ENCODE measurements at regions not wholly inside any gene's neighbourhood (a gene's known extent, or its start where the extent isn't known, plus 50 kb on each side); places are given as distances from the start of the nearest gene placed in this dataset.

DNA sequence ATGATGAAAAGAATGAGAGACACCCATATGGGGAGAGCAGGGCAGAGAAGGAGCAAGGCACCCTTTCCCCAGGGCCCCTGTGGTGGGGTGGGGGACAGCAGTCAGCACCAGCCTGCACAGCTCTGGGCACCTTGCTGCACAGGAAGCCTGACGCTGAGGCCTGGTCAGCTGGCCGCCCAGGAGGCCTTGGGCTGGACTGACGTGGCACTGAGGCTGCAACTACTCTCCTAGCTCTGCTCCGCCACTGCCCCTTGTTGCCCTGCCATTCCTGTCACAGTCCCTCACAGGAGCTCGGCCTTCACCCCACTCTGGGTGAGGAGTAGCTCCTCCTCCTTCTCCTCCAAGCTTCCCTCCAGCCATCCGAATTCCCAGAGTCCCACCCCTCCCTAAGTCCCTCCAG, 99.7 kb downstream of the CPN2 start:
- no peak for DNase-seq (ENCODE audit: extremely low spot score, unreplicated experiment)
- Mint-ChIP-seq H3K36me3 (no peaks in the 10 kb centered on the region), H3K27ac (peak overlapping the region; percentile 11), H3K27me3 (peaks cover 5% of the 10 kb centered on the region), H3K4me1 (ENCODE audit: unreplicated experiment) (peaks cover 69% of the 10 kb centered on the region), H3K4me3 (no peak overlapping the region), H3K9me3 (no peaks in the 10 kb centered on the region)
- TF ChIP-seq, protein P1, sequence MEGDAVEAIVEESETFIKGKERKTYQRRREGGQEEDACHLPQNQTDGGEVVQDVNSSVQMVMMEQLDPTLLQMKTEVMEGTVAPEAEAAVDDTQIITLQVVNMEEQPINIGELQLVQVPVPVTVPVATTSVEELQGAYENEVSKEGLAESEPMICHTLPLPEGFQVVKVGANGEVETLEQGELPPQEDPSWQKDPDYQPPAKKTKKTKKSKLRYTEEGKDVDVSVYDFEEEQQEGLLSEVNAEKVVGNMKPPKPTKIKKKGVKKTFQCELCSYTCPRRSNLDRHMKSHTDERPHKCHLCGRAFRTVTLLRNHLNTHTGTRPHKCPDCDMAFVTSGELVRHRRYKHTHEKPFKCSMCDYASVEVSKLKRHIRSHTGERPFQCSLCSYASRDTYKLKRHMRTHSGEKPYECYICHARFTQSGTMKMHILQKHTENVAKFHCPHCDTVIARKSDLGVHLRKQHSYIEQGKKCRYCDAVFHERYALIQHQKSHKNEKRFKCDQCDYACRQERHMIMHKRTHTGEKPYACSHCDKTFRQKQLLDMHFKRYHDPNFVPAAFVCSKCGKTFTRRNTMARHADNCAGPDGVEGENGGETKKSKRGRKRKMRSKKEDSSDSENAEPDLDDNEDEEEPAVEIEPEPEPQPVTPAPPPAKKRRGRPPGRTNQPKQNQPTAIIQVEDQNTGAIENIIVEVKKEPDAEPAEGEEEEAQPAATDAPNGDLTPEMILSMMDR (conservative IDR thresholded peaks at IDR 0.05): no peak

DNA sequence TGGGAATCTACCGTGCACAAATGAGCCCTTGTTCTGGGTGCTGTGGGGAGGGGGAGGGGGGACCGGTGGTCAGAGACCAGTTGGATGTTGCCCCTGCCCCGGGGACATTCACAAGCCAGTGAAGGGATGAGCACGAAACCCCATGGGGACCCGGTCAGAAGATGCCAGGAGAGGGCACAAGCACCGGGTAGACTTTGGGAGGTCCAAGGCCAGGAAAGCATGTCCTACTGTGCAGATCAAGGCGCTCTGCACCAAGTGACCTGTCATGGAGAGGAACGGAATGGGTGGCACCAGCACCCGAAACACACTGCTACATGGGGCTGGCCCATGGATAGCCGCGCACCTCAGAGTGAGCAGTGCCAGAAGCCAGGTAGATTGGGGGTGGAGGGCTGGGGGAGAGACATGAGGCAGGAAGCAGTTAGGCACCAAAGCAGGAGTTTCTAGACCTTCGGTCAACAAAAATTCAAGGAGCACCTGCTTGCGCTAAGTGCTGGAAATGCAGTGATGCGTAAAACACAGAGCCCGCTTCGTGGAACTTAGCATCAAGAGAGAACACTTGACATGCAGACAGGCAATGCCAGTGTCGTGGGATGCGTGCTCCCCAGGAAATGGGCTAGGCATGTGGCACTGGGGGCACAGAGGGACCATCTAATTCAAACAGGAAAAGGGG, 99.1 kb downstream of the CPN2 start:
- H3K9me3 Mint-ChIP-seq: no peaks in the 10 kb centered on the region
- DNase-seq (ENCODE audit: extremely low spot score, unreplicated experiment): no peak
- no peaks in the 10 kb centered on the region for H3K36me3 Mint-ChIP-seq
- TF ChIP-seq, protein P1 (conservative IDR thresholded peaks at IDR 0.05): no peak
- peaks cover 66% of the 10 kb centered on the region for H3K4me1 Mint-ChIP-seq (ENCODE audit: unreplicated experiment)
- H3K27ac Mint-ChIP-seq: no peak overlapping the region
- H3K27me3 Mint-ChIP-seq: peaks cover 5% of the 10 kb centered on the region
- peak overlapping the region; percentile 31 for H3K4me3 Mint-ChIP-seq

DNA sequence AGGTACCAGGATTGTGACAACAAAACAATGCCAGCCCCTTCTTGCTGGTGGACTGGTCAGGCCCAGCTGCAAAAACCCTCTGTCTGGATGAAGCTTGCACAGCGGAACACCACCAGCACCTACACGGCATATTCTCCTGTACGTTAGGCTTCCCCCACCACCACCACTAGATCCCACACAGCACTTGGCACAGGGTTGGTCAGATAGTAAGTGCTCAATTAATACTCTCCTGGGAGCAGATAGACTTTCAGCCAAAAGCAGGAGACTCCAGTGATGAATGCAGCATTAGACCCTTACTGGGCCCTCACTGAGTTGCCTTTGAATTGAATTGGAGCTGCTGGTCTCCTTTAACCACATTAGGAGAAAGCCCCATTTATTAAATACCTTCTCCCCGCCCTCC, 97.9 kb downstream of the CPN2 start:
- H3K27ac Mint-ChIP-seq: peak overlapping the region; percentile 26
- H3K27me3 Mint-ChIP-seq: peaks cover 5% of the 10 kb centered on the region
- TF ChIP-seq, protein P1 (conservative IDR thresholded peaks at IDR 0.05): no peak
- no peak for DNase-seq (ENCODE audit: extremely low spot score, unreplicated experiment)
- peaks cover 60% of the 10 kb centered on the region for H3K4me1 Mint-ChIP-seq (ENCODE audit: unreplicated experiment)
- H3K4me3 Mint-ChIP-seq: no peak overlapping the region
- H3K36me3 Mint-ChIP-seq: no peaks in the 10 kb centered on the region
- H3K9me3 Mint-ChIP-seq: no peaks in the 10 kb centered on the region

DNA sequence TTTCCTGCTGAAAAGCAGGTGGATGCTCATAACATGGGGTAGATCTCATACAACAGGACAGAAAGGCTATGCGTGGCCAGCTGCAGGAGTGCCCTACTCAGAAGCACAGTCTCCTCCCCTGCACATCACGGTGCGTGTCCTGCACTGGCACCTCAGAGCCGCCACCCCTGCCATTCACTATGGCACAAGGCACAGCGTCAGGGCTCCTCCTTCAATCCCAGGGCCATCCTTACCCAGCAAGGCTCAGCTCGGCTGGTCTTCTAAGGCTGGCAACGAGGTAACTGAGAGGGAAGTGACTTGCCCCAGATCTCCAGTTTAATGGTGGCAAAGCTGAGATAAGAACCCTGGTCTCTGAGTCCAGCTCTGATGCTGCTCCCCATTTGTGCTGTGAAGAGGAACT, 97.1 kb downstream of the CPN2 start:
- Mint-ChIP-seq H3K4me3 (no peak overlapping the region), H3K4me1 (ENCODE audit: unreplicated experiment) (peaks cover 60% of the 10 kb centered on the region), H3K27ac (no peak overlapping the region), H3K9me3 (no peaks in the 10 kb centered on the region), H3K27me3 (peaks cover 5% of the 10 kb centered on the region), H3K36me3 (no peaks in the 10 kb centered on the region)
- TF ChIP-seq, protein P1 (conservative IDR thresholded peaks at IDR 0.05): no peak
- no peak for DNase-seq (ENCODE audit: extremely low spot score, unreplicated experiment)

DNA sequence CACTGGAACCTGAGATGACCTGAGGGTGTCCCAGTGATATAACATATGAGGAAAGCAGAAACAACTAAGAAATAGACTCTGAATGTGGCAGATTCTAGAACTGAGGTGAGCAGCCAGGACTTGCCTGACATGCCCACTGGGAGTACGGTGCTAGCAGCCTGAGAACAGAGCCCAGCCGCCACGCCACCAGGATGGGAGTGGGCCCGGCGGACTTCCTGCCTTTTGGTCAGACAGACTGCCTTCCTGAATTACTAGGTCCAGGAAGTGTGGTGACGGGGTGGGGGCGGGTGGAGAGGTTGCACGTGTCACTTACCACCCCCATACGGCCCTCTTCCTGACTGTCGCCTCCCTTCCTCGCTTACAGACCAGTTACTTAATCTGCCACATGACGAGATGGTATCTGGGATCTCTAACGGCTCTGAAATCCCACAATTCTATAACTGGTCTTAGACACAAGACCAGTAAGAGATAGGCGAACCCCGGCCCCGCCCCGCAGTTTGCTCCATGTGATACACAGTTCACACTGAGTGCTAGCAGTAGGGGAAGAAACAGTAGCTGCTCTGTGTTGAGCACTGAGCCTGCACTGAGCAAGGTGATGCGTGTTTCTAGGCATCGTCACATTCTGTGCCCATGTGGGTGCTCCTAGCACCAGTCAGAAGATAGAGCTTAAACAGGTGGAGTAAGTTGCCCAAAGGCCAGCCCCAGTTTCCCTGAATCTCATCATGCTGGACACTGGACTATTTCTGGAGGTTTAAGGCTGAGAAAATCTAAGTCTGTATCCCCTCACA, 95.7 kb downstream of the CPN2 start:
- Mint-ChIP-seq H3K9me3 (no peaks in the 10 kb centered on the region), H3K36me3 (no peaks in the 10 kb centered on the region), H3K4me3 (no peak overlapping the region), H3K27ac (no peak overlapping the region), H3K27me3 (peaks cover 9% of the 10 kb centered on the region), H3K4me1 (ENCODE audit: unreplicated experiment) (peaks cover 51% of the 10 kb centered on the region)
- no peak for DNase-seq (ENCODE audit: extremely low spot score, unreplicated experiment)
- TF ChIP-seq, protein P1 (conservative IDR thresholded peaks at IDR 0.05): no peak

Measured in type B pancreatic cell (in vitro differentiated cells).